ENCODE measurements at regions not wholly inside any gene's neighbourhood (a gene's known extent, or its start where the extent isn't known, plus 50 kb on each side); places are given as distances from the start of the nearest gene placed in this dataset.

DNA sequence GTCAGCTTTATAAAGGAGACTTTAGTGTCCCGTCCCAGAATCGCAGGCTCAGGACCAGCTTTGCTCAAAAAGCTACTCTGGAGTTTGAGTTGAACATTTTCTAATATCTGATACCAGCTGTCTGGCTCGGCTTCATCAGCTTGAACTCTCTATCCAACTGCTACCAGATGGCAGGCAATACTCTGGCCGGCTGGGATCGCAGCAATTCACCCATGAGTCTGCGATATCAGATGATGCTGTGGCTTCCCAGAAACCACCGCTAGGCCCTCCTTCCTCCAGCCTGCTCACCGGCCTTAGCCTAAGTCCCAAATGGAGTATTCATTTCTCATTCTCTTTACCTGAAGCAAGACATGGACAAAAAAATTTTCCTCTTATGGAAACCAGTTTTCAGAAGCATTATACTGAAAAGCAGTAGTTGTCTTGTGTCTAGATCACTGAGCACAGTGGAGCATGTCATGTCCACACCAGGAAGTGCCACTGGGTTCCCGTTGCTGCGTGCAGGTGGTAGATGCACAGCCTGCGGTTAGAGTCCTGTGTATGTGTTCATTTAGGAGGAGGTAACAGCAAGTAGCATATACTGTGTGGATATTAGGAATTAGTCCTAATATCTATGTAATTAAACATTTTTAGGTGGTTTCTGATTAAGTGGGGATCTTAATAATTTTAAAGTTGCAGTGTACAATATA is 162.0 kb upstream of the SOX11 start:
- TF ChIP-seq, protein P1, sequence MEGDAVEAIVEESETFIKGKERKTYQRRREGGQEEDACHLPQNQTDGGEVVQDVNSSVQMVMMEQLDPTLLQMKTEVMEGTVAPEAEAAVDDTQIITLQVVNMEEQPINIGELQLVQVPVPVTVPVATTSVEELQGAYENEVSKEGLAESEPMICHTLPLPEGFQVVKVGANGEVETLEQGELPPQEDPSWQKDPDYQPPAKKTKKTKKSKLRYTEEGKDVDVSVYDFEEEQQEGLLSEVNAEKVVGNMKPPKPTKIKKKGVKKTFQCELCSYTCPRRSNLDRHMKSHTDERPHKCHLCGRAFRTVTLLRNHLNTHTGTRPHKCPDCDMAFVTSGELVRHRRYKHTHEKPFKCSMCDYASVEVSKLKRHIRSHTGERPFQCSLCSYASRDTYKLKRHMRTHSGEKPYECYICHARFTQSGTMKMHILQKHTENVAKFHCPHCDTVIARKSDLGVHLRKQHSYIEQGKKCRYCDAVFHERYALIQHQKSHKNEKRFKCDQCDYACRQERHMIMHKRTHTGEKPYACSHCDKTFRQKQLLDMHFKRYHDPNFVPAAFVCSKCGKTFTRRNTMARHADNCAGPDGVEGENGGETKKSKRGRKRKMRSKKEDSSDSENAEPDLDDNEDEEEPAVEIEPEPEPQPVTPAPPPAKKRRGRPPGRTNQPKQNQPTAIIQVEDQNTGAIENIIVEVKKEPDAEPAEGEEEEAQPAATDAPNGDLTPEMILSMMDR (IDR thresholded peaks at IDR 0.05; ENCODE audit: low read depth, low read length): no peak
- in situ Hi-C loops (cut with HindIII; ENCODE audit: low sequenced_read_pairs): no loop called here
- H3K4me3 ChIP-seq (ENCODE audit: low read depth, low read length): no peak overlapping the region
- DNase-seq (ENCODE audit: low read depth, low spot score): no peak

GRCh38 chr2:5535301-5535700 is 156.9 kb upstream of the SOX11 start:
- TF ChIP-seq, protein P1 (IDR thresholded peaks at IDR 0.05; ENCODE audit: low read depth, low read length): no peak
- in situ Hi-C loops (cut with HindIII; ENCODE audit: low sequenced_read_pairs): no loop called here
- no peak overlapping the region for H3K4me3 ChIP-seq (ENCODE audit: low read depth, low read length)
- no peak for DNase-seq (ENCODE audit: low read depth, low spot score)

GRCh38 chr2:5537180-5537688 is 154.9 kb upstream of the SOX11 start:
- no peak for DNase-seq (ENCODE audit: low read depth, low spot score)
- in situ Hi-C loops (cut with HindIII; ENCODE audit: low sequenced_read_pairs): no loop called here
- H3K4me3 ChIP-seq (ENCODE audit: low read depth, low read length): no peak overlapping the region
- TF ChIP-seq, protein P1 (IDR thresholded peaks at IDR 0.05; ENCODE audit: low read depth, low read length): no peak

DNA sequence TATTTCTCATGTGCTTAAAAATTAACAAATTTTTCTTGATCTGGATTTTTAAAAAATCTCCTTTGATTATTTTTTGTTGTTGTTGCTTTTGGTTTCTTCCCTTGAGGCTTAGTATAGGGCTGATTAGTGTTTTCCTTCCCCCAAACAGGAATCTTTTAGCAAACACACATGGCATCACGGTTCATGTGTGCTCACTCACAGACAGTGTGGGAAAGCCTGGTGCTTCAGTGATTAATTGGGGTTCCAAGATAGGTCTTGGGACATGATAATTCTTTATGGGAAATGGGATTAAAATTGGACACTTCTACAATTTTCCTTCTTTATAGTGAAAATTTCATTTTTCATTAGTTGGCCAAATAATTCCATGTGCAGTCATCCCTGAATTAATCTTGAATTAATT is 153.9 kb upstream of the SOX11 start:
- no peak overlapping the region for H3K4me3 ChIP-seq (ENCODE audit: low read depth, low read length)
- no peak for DNase-seq (ENCODE audit: low read depth, low spot score)
- TF ChIP-seq, protein P1 (IDR thresholded peaks at IDR 0.05; ENCODE audit: low read depth, low read length): no peak
- in situ Hi-C loops (cut with HindIII; ENCODE audit: low sequenced_read_pairs): no loop called here

GRCh38 chr2:5538772-5539171 is 153.4 kb upstream of the SOX11 start:
- TF ChIP-seq, protein P1 (IDR thresholded peaks at IDR 0.05; ENCODE audit: low read depth, low read length): no peak
- no peak for DNase-seq (ENCODE audit: low read depth, low spot score)
- H3K4me3 ChIP-seq (ENCODE audit: low read depth, low read length): no peak overlapping the region
- in situ Hi-C loops (cut with HindIII; ENCODE audit: low sequenced_read_pairs): no loop called here

GRCh38 chr2:5539282-5540165 is 152.7 kb upstream of the SOX11 start:
- TF ChIP-seq, protein P1 (IDR thresholded peaks at IDR 0.05; ENCODE audit: low read depth, low read length): no peak
- DNase-seq (ENCODE audit: low read depth, low spot score): peak; percentile 10
- no peak overlapping the region for H3K4me3 ChIP-seq (ENCODE audit: low read depth, low read length)
- in situ Hi-C loops (cut with HindIII; ENCODE audit: low sequenced_read_pairs): no loop called here
